GM18502 (cell line): ENCODE measurements at regions not wholly inside any gene's neighbourhood (a gene's known extent, or its start where the extent isn't known, plus 50 kb on each side); places are given as distances from the start of the nearest gene placed in this dataset.
"Not testable (repeated sequence)": the region's sequence is repeated elsewhere in the genome, so short reads cannot be mapped to it uniquely, and the experiment has no call there.

Source experiments
- ATAC-seq: cut with Tn5 transposase; IDR thresholded peaks from one replicate; pipeline ENCODE4 v1.9.1; 2021; ENCODE audit warnings: mild to moderate bottlenecking; ENCODE audit not compliant: unreplicated experiment, poor library complexity

DNA sequence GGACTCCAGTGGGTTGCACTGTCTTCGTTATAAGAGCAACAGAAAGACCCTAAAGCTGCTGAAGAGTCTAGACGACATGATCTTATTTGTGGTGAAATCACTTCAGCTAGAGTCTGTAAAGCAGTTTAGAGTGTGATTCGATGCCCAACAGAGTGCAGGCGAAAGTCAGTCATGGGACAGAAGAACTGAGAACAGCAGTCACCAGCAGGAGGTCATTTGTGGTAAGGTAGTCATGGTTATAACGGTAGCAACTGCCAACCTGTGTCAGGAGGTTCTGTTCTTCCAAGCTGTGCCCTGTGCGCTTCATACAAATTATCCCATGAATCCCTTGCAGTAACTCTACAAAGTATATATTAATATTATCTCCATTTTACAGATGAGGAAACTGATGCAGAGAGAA is 954.1 kb downstream of the AACS start:
- no peak for ATAC-seq

- ATAC-seq: no peak
These were observed 956.4 kb downstream of the AACS start for GRCh38 chr12:126021675-126022074.

DNA sequence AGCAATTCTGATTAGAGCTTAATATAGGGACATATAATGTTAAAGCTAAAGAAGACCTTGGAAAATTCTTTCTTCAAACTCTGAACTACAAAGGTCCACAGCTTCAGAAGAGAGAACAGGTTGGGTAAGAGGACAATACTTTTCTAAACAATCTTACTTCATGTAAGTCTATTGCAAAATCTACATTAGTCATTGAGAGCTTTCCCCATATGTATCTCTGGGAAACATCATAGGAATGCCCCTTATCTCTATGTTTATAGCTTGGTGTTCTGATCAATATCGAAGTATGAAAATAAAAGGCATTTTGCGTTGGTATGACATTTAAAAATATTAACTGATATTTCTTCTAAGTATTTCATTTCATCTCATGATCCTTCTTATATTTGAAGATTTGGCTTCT is 962.6 kb downstream of the AACS start:
- ATAC-seq: no peak

- ATAC-seq: no peak
These were observed 965.3 kb downstream of the AACS start for GRCh38 chr12:126030573-126030972.

DNA sequence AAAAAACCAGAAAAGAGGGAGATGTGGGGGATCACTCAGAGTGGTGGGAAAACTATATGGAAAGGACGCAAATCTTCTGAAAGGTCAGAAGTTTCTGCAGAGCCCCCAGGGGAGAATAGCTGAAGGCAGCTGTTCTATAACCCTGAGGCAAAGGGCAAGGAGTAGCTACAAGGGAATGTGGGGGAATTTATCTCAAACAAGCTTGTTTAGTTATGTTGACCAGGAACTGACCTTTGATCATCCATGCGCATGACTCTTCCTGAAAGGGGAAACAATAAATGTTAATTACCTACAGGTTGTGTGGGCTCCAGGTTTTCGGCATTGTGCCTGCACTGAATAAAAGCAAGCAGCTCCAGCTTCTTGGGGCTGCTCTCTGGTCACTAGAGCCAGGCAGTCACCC is 968.5 kb downstream of the AACS start:
- no peak for ATAC-seq

DNA sequence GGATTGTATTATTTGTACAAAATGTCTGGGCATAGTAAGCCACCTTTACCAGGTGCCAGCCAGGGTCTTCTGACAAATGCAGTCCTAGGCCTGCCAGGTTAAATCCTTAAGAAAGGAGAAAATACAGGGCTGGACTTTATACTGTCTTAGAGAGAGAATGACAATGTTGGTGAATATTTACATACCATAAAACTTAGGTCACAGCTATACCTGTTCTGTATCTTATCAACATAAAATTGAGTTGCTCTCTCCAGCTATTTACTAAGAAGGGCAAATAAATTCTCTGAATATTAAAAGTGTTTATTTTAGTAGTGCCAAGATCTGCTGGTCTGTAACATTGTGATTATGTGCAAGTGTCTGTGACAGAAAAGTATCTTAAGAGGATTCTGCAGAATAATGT is 971.1 kb downstream of the AACS start:
- no peak for ATAC-seq

GRCh38 chr12:126038434-126038833 is 973.2 kb downstream of the AACS start:
- no peak for ATAC-seq

- ATAC-seq: no peak
These were observed 975.1 kb downstream of the AACS start for GRCh38 chr12:126040307-126040706.

GRCh38 chr12:126042286-126042685 is 977.1 kb downstream of the AACS start:
- no peak for ATAC-seq

GRCh38 chr12:126049501-126049900 is 984.3 kb downstream of the AACS start:
- not testable (repeated sequence) for ATAC-seq

DNA sequence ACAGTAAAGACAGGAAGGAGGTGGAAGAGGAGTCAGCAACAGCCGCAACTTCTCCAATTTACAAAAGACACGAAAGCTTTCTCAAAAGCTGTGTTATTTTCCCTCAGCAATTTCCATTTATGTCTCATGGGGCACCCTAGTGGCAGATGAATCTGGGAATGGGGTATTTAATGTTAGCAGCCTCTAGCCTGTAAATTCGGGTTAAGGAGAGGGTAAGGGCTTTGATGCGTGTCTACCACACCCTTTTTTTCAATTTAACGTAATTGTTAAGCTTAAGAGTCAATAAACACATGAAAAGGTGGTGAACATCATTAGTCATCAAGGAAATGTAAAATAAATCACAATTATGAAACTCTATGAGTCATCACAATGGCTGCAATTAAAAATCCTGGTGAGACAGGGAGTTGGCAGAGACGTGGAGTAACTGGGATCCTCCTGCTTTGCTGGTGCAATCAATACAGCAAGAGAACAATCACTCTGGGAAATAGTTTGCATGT is 986.4 kb downstream of the AACS start:
- ATAC-seq: no peak

DNA sequence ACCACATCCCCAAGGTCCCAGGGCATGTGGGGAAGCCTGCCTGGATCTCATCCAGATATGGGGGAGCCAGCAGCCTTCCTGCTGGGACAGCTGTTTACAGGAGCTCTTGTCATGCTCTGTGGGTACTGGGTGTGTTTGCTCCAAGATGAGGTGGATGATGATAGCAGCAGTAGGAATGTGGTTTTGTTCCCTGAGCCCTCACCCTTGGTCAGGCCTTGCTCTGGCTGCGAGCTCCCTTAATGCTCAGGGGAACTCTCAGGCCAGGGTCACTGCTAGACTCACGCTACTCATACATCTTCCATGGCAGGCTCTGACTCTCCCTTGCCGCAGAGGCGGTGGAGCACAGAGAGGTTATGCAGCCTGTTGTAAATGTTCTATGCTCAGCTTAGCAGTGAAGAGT is 990.3 kb downstream of the AACS start:
- ATAC-seq: no peak

- no peak for ATAC-seq
These were observed 996.5 kb downstream of the AACS start for GRCh38 chr12:126061777-126062176.

DNA sequence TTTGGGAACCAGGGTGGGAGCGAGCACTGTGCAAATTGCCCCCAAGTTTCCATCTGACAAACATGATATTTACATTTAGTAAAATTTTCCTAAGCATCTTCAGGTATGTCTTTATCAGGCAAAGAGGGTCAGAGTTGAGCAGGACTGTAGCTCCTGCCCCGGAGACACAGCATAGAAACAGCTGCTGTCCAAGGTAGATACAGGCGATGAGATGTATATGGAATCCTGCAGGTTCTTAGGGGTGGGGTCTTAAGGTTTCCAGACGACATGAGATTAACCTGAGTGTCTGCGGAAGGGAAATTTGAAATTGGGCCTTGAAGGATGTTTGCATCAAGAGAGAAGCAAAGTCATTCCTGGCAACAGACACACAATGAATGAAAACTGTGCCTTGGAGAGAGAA is 998.8 kb downstream of the AACS start:
- no peak for ATAC-seq

DNA sequence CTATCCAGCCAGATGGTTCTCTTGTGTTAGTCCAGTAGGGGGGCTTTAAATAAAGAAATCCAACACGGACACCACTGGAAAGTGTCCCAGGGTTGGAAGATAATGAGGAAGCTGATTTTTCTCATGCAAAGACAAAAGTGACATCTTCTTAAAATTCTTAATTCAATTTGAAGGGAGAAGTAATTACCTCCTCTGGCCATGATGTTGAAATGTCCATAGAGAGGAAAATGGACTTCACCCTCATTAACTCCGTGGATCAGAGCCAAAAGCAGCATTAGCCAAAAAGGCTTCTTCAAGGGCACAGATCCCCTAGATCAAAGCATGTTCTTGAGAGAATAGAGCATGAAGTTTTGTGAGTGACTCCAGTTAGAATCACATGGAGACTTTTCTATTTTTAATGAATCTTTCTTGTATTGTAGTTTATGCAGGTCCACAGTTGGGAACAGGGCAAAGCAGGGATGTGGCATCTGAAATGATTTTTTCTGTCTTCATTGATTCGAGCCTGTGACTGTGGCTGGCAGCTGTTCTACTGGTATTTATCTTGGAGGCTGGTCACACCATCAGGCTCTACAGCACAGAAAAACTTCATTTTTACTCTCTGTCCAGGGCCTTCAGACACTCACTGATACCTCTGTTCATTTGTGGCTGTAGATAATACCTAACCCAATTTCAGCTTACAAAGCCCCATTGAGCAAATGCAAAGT is 1002.5 kb downstream of the AACS start:
- ATAC-seq: no peak

- peak; percentile 53 for ATAC-seq
These were observed 1004.4 kb downstream of the AACS start for GRCh38 chr12:126069549-126070165.

GRCh38 chr12:126076515-126076914 is 1011.3 kb downstream of the AACS start:
- ATAC-seq: no peak

DNA sequence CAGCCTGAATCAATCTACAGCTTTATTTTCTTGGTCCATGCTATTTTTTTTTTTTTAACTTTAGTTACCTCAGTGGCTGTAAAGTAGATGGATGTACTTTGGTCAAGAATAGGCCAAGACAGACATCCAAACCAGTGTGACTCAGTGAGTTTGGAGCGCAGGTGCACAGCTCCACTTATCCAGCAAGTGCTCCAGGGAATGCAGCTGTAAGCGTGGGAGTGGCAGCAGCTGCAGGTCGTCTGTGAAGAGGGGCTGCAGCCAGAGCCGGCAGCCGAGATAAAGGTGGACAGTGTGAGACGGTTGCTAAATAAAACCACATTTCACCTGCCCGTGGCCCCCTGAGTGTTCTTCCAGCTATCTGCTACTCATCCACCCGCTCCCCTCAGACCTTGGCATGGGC is 1018.7 kb downstream of the AACS start:
- ATAC-seq: no peak

GRCh38 chr12:126084480-126084879 is 1019.2 kb downstream of the AACS start:
- no peak for ATAC-seq

DNA sequence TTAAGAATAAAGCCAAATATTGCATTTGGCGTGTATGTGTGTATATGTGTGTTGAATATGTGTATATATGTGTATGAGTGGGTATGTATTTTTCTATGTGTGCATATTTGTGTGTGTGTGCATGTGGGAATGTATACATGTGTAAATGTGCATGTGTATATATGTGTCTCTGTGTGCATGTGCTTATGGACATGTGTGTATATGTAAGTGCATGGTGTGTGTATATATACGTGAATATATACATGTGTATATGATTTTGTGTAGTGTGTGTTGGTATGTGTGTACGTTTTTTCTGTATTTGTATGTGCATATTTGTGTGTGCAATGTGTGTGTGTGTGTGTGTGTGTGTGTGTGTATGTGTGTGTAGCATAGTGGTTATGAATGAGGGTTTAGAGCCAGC is 1021.0 kb downstream of the AACS start:
- no peak for ATAC-seq

DNA sequence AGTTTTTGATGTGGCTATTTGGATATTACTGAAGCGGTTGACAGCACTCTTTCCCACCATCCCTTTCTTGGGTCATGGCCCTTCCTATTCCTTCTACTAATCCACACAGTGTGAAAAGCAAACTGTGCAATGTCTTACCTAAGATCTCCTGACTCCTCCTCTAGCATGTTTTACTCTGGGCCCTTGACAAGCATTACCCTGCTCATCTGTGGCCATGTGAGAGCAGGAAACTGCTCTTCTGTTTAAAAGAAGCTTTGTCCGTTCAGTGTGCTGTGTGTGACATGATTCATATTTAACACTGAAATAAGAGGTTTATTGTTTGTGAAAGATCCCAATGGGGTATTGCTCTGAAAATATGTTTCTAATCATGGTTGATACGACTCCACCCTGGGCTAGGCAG is 1022.5 kb downstream of the AACS start:
- ATAC-seq: no peak

DNA sequence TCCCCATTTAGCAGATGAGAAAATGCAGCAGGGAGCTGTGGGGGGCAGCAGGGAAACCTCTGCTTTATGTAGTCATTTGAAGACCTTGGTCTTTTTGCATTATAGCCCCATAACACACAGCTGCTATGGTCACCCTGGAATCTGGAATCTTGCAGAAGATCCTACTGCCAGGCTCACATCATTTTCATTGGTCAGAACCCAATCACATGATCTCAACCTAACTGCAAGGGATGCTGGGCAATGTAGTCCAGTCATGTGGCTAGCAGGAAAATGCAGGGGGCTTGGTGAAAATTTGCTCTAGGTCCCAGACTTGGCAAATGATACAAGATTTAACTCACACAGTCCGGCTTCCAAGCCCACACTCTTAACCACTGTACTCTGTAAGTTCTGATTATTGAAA is 1028.7 kb downstream of the AACS start:
- no peak for ATAC-seq
